ENCODE measurements at regions not wholly inside any gene's neighbourhood (a gene's known extent, or its start where the extent isn't known, plus 50 kb on each side); places are given as distances from the start of the nearest gene placed in this dataset.

- Mint-ChIP-seq H3K27me3 (ENCODE audit: low read depth) (peaks cover 6% of the 10 kb centered on the region), H3K4me3 (no peak overlapping the region), H3K9me3 (no peaks in the 10 kb centered on the region), H3K4me1 (peaks cover 47 to 48% of the 10 kb centered on the region in 2 experiments), H3K36me3 (ENCODE audit: insufficient read depth in 1 of 3, low read depth in 3 of 3) (no peaks in the 10 kb centered on the region), H3K27ac (no peak overlapping the region)
- Histone ChIP-seq H2BK20ac (ENCODE audit: low read depth, low read length, poor library complexity, severe bottlenecking) (no peak overlapping the region), H2BK12ac (ENCODE audit: insufficient read length, low read depth, low read length) (no peak overlapping the region), H4K20me1 (ENCODE audit: control insufficient read depth, insufficient read depth, insufficient read length) (no peaks in the 10 kb centered on the region), H3K23me2 (ENCODE audit: insufficient read length, low read depth, low read length, poor library complexity, severe bottlenecking) (no peaks in the 10 kb centered on the region), H3K23ac (ENCODE audit: insufficient read length, low read depth, low read length) (no peak overlapping the region), H3T11ph (ENCODE audit: low read length) (no peak overlapping the region), H4K91ac (ENCODE audit: insufficient read length, low read depth, low read length) (no peak overlapping the region), H3K14ac (ENCODE audit: insufficient read depth, low read length) (no peak overlapping the region), H3K79me2 (ENCODE audit: insufficient read depth, low read length) (no peaks in the 10 kb centered on the region), H3K4ac (ENCODE audit: low read depth, low read length) (no peak overlapping the region), H2AFZ (ENCODE audit: low read length) (no peak overlapping the region), H3K56ac (ENCODE audit: insufficient read length, low read depth, low read length) (no peak overlapping the region), H3K18ac (ENCODE audit: insufficient read length, low read depth, low read length) (no peak overlapping the region), H3K27me3 (ENCODE audit: insufficient read depth, low read length) (no peaks in the 10 kb centered on the region), H2AK5ac (ENCODE audit: insufficient read length, low read length) (no peak overlapping the region), H3K4me1 (ENCODE audit: insufficient read depth, low read length) (no peaks in the 10 kb centered on the region; the same call in 1 of the 2 replicates), H2BK15ac (ENCODE audit: low read depth, low read length) (no peak overlapping the region), H3K79me1 (ENCODE audit: insufficient read depth, low read depth, low read length, poor library complexity, severe bottlenecking) (no peaks in the 10 kb centered on the region), H3K27ac (ENCODE audit: insufficient read length, low read depth, low read length) (no peak overlapping the region), H3K4me2 (ENCODE audit: insufficient read depth, insufficient read length, low read length) (no peak overlapping the region), H4K8ac (replicated peaks; ENCODE audit: insufficient read length, low read depth, low read length) (no peak overlapping the region), H3K9ac (ENCODE audit: extremely low read depth, insufficient read length, low read length) (no peak overlapping the region), H2BK120ac (ENCODE audit: low read depth, low read length, poor library complexity, severe bottlenecking) (no peak overlapping the region), H4K5ac (ENCODE audit: insufficient read length, low read depth, low read length) (no peak overlapping the region), H3K9me3 (ENCODE audit: control insufficient read depth, low read depth, low read length) (no peaks in the 10 kb centered on the region), H2BK5ac (ENCODE audit: insufficient read length, low read length) (no peak overlapping the region)
- DNase-seq, result no peak
- no CpG with 5 or more reads among the region's 18 CpGs for WGBS (ENCODE audit: extremely low coverage, insufficient read length, low lambda C conversion rate)
- TF ChIP-seq CTCF (conservative IDR thresholded peaks at IDR 0.05), result no peak
Measured at GRCh38 chr20:17878069-17878911, 90.3 kb downstream of the SNX5 start.

Measured in H9 (cell line).